ENCODE measurements at regions not wholly inside any gene's neighbourhood (a gene's known extent, or its start where the extent isn't known, plus 50 kb on each side); places are given as distances from the start of the nearest gene placed in this dataset.

- Histone ChIP-seq H3K27me3 (replicated peaks in 1 of 2; ENCODE audit: control insufficient read depth in 2 of 2, insufficient read depth in 2 of 2, low read length in 1 of 2) (no peaks in the 10 kb centered on the region), H3K4me1 (ENCODE audit: control insufficient read depth, insufficient read depth, low read length) (no peaks in the 10 kb centered on the region), H3K9ac (ENCODE audit: control insufficient read depth, insufficient read depth, low read length) (no peak overlapping the region), H2AFZ (ENCODE audit: control insufficient read depth, low read depth, low read length) (no peak overlapping the region), H3K79me2 (ENCODE audit: control insufficient read depth, insufficient read depth, low read length) (no peaks in the 10 kb centered on the region), H3K36me3 (ENCODE audit: control insufficient read depth in 2 of 2, insufficient read depth in 2 of 2, low read length in 1 of 2) (no peaks in the 10 kb centered on the region), H3K27ac (ENCODE audit: control insufficient read depth, insufficient read depth) (no peak overlapping the region), H3K9me3 (replicated peaks; ENCODE audit: control insufficient read depth, insufficient read depth, low read length) (no peaks in the 10 kb centered on the region), H3K4me2 (ENCODE audit: control insufficient read depth, insufficient read depth) (no peak overlapping the region), H3K4me3 (no peak overlapping the region), H4K20me1 (ENCODE audit: control insufficient read depth, insufficient read depth) (no peaks in the 10 kb centered on the region)
- in situ Hi-C loops (cut with MboI) = no loop called here
- 0% methylated on average over 1 of the region's 1 CpG for WGBS (ENCODE audit: insufficient coverage, insufficient replicate concordance, low lambda C conversion rate, missing lambda C conversion rate)
- no TSS peak for BruUV-seq (replicated peaks)
- ATAC-seq = no peak
- no peak for TF ChIP-seq TCF7 (IDR thresholded peaks at IDR 0.05; ENCODE audit: borderline replicate concordance)
- TF ChIP-seq EP300 (IDR thresholded peaks at IDR 0.05; ENCODE audit: borderline replicate concordance in 1 of 2, control insufficient read depth in 1 of 2, low read depth in 2 of 2, low read length in 2 of 2) = no peak
- no peak for TF ChIP-seq HCFC1 (IDR thresholded peaks at IDR 0.05; ENCODE audit: low read length)
- no peak for TF ChIP-seq SMAD5 (IDR thresholded peaks at IDR 0.05; ENCODE audit: low read depth)
- TF ChIP-seq BCLAF1 (IDR thresholded peaks at IDR 0.05) = no peak
- TF ChIP-seq IRF5 (IDR thresholded peaks at IDR 0.05; ENCODE audit: borderline replicate concordance) = no peak
- no peak for TF ChIP-seq NR2F1 (conservative IDR thresholded peaks at IDR 0.05)
- no peak for TF ChIP-seq SRF (IDR thresholded peaks at IDR 0.05; ENCODE audit: low read depth in 2 of 2, low read length in 2 of 2)
- no peak for TF ChIP-seq NRF1 (conservative IDR thresholded peaks at IDR 0.05; ENCODE audit: low read depth, low read length)
- TF ChIP-seq ZBTB11 (CRISPR knock-in tag; IDR thresholded peaks at IDR 0.05) = no peak
- TF ChIP-seq ZBTB33 (IDR thresholded peaks at IDR 0.05) = no peak
- TF ChIP-seq ZNF217 (IDR thresholded peaks at IDR 0.05) = no peak
- no peak for TF ChIP-seq MTA3 (IDR thresholded peaks at IDR 0.05; ENCODE audit: borderline replicate concordance, low read length)
- ChIA-PET RAD21 (ENCODE audit: unreplicated experiment) (no interaction called here), CTCF (no interaction called here), POLR2A (no interaction called here), SMC1A (ENCODE audit: uncharacterized antibody, unreplicated experiment) (interaction anchor here (1.4 kb wide), 1 partner anchor 9 kb away, joined by 3 read pairs; no protein-coding TSS in a partner anchor)
- no peak for DNase-seq (ENCODE audit: low read depth, low spot score)
- no peak for FAIRE-seq
- intact Hi-C loops (cut with micrococcal nuclease; ENCODE audit: unreplicated experiment) = no loop called here
These were observed 961.6 kb upstream of the CDH18 start for GRCh38 chr5:20949636-20950035.

Data from GM12878 (cell line).